NCI-H1694 (cell line): ENCODE measurements at regions not wholly inside any gene's neighbourhood (a gene's known extent, or its start where the extent isn't known, plus 50 kb on each side); places are given as distances from the start of the nearest gene placed in this dataset.
"Not testable (repeated sequence)": the region's sequence is repeated elsewhere in the genome, so short reads cannot be mapped to it uniquely, and the experiment has no call there.

ENCODE experiments used
- DNase-seq: peaks from one replicate; lab custom pipeline; 2025; lab: John Stamatoyannopoulos, UW

DNA sequence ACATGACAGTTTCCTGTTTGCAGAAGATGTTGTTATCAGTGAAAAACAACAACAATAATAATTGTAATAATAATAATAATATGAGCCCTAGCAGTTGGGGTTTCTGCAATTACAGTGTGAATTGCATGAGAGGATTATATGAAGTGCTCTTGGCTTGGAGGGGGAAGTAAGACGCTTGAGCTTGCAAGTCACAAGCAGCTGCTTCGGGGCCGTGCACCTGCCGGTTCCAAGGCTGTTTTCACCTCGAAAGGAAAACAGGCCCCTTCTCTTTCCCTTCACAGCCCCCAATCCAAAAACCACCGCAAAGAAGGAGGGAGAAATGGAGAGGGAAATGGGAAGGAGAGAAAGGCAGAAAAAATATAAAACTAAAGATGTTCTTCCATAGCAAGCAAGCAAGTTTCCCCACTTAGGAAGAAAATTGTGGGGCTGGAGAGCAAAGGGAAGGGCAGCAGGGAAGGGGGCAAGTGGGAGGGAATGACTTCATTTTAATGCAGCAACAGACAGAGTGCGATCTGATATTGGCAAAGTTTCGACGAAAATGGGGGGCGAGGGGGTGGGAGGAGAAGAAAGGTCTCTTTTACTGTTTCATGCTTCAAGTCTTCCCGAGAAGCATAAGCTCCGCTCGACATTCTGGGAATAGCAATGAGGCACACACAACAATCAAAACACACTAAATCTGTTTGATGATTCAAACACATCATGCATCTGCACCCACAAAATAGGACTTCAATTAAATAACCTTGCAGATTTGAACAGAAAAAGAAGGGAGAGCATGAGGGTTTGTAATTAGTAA, 284.2 kb upstream of the ATP11B start:
- DNase-seq: no peak

DNA sequence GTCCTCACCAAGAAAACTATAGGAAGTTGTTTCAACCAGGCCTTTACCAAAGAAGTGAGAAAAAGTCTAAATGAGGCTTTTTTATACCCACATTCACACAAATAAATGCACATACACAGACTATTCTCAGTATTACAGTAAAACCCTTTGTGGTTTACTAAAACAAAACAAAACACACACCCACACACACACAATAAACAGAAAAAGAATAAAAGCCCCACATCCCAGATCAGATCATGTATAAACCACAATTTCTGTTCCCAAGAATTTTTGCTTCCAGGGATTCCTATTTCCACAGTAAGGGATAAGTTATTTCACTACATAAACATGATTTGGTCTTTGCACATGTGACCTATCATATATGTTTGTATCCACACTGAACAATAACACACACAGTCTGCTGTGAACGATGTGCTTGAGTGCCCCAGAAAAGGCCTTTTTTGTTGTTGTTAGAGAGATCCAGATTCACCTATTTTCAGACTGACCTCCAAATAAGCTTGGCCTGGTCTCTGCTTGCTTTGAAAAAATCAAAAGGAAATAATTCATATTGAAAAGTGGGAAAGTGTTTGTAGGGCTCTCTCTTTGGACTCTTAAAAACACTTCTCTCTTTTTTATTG, 283.4 kb upstream of the ATP11B start:
- no peak for DNase-seq

DNA sequence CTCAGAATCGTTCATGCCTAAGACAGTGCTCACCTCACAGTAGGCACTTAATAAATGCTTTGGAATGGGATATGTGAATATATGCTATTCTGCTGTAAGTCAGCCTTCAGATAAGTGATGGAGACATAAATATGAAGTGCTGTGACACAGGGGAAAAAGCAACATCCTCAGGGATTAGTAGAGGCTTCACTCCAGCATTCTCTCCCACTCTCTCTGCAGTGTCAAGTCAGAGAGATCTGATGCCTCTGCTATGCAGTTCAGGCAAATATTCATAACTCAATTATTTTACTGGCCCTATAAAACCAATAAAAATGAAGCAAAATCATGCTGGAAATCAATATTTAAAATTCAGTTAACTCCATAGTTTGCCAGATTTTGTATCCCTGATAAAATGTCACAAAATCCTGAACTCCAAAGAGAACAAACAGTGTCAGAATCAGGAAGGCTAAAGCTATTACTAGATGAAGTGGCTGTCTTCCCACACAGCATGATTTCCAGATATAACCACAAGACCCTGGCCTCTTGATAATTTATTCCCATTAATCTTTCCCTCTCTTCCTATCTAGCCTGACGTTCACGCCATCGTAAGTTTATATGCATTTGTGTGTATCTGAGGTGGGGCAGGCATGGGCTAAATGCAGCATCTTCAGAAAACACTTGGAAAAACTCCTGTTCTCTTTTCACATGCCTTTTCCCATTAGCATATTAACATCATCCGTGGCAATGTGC, 278.9 kb upstream of the ATP11B start:
- DNase-seq: no peak

DNA sequence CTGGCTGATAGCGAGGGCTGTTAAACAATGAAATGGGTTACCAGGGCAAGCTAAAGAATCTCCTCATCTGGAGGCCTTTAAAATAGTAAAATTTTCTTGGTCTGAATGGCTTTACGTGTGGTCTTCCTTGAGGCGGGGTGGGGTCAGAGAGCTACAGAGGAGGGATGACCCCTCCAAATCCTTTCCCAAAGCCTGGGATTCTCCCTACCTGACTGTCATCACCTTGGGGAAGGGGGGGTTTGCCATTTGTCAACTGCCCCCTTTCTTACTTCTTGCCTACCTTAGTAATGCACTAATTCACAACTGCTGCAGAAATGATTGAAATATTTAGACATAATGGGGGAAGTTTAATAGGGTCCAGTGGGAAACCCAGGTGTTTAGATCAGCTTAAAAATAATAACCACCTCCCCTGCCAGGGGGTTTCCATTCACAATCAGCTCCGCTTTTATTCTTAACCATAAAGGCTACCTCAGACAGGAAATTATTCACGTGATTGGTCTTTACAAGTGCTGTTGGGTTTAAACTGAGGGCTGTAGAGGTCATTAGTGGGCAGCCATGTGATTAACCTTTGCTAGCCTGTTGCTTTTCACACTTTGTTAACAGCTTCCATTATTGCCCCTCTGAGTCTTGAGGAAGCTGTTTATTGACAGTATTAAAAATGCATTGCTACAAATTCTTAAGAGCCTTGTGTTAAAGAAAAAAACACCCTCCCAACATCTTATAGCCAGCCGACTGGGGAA, 276.5 kb upstream of the ATP11B start:
- no peak for DNase-seq

DNA sequence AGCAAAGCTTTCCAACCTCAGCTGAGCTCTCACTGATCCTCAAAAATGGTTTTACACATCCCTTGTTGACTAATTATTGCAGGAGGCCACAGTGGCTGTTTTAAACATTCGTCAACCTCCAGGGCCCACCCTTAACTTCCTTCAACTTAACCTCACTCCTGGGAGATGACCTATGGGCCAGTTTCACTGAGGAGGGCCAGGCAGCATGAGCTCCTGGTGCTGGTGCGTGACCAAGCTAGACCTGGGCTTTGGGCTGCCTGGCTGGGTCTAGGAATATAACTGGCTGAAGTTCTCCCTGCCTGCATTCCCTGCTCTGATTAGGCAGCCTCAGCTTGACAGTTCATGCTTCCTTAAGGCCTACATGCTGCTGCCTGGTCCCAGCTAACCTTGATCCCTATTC, 273.7 kb upstream of the ATP11B start:
- DNase-seq: no peak

DNA sequence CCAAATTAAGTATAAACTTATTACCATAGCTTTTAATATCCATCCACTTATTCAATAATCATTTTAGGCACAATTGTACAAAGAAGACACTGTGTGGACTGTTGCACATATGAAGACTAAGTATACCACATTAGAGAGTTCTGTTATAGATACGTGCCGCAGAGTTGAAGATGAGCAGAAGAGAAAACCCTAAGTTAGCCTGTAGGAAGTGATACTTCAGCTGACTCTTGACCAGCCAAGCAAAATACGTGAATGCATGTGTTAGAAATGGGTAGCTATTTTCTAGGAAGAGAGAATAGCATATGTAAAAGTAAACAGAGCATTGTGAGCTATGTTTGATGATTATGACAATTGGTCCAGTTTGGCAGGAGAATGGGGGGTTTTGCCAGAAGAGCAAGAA, 272.0 kb upstream of the ATP11B start:
- no peak for DNase-seq

DNA sequence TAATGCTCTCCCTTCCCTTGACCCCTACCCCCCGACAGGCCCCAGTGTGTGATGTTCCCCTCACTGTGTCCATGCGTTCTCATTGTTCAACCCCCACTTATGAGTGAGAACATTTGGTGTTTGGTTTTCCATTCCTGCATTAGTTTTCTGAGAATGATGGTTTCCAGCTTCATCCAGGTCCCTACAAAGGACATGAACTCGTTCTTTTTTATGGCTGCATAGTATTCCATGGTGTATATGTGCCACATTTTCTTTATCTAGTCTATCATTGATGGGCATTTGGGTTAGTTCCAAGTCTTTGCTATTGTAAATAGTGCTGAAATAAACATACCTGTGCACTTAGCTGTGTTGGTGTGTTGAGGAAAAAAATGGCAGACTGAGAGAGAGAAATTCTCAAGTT, 269.9 kb upstream of the ATP11B start:
- DNase-seq: not testable (repeated sequence)

DNA sequence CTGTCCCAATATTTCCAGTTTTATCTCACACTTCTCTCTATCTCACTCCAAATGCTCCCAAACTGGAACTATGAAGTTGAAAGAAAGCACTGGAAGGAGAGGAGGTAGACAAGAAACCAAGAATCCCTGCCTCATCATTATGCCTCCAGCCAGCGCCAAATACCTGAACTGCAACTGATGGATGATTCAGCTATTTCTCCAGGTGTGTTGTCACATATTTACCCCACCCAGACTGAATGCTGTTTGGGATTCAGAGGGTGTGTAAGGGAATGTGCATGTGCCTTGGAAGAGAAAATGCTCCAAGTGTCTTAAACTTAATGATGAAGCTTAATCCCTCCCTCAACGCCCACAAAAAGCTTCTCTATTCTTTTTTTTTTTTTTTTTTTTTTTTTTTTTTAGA, 269.5 kb upstream of the ATP11B start:
- no peak for DNase-seq

DNA sequence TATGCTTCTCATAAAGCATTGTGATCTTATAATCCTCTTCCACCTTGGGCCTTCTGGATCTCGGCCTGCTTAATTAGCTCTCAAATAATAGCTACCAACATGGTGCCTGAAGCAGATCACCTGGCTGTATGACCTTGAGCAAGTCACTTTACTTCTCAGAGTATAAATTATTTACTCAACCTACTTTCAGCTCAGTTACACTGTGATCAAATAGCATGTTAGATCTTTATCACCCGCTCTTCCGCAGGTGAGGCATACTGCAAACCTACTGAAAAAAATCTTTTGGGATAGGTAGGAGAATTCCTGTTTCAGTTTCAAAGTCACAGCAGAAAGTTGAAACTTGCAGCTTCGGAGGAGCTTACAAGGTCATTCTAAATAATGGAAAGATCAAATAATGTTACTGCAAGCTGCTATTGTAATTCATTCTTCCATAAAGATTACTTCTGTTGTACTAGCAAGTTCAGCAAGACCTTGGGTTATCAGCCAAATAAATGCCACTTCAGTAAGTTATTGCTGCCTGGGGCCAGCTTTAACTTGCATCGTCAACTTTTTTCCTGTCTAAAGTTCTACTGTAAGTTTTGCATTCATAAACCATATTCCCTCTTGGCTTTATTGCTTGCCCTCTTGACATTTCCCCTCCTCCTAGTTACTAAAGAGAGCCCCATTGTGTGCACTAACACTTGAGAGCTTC, 268.4 kb upstream of the ATP11B start:
- DNase-seq: no peak

DNA sequence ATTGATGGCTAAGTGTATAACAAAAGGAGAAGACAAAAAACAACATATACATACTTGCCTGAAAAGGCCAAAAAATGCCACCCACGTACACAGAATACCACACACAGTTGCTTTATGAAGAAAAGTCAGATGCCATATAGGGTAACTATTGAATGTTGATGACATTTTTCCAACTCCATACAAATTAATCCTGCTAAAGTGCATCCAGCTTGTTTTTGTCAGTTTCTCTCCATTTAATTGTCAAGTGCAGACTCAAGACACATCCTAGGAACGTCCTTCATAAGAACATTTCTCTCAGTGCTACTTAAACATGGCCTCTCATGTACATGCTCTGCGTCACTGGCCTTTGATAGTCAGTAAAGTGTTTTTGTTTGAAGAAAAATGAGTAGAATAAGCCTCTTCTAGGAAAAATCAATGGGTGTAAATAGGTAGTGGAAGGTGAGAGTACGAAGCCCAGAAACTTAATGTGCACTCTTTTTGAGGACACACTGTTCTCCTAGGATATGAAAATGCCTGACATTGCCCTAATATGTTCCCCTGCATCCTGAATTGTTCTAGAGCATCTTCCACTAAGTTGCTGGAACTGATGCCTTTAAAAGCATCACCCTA, 267.4 kb upstream of the ATP11B start:
- no peak for DNase-seq

DNA sequence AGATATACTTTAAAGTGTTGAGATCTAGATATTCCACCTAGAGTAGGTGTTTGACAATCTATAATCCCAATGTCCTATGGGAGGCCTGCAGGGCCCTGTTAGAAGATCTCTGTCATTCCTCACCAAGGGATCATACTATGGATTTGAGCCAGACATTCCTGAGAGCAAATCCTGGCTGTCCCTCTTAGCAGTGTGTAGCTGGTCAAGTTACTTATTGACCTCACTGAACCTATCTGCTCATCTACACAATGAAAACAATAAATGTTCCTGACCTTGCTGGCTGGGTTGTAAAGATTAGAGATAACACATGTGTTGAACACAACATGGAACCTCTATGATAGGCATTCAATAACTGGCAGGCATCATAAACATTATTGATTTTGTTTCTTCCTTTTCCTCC, 265.6 kb upstream of the ATP11B start:
- no peak for DNase-seq

DNA sequence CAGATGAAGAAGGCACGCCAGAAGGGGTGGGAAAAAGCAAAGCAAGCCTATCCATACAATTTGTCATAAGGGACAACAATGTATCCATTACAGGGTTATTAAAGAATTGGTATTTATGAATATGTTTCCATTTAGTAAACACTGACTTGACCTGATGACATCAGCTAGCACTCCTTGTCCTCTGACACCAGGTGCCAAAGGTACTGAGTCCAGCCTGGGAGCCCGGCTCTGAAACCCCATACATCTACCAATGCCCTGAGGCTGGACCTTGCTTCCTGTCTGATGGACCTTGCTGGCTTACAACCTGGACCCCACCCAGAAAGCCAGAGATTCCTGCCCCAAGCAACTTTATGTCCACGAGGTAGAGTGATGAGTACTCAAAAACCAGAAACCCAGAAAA, 263.0 kb upstream of the ATP11B start:
- DNase-seq: no peak

DNA sequence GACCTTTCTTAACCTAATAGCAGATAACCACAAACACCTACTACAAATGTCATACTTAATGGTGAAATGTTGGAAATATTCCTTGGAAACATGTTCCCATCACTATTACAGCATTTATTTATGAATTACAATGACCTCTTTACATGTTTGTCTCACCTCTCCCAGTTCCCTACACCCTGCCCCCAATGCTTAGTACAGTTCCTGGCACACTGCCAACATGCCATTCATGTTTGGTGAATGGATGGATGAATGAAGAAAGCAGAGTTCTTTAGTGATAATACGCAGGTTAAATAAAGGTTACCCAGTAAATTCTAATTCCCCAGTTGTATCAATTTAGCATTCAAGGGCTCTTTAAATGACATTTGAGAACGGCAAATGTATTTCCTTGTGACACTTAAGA, 259.9 kb upstream of the ATP11B start:
- no peak for DNase-seq

DNA sequence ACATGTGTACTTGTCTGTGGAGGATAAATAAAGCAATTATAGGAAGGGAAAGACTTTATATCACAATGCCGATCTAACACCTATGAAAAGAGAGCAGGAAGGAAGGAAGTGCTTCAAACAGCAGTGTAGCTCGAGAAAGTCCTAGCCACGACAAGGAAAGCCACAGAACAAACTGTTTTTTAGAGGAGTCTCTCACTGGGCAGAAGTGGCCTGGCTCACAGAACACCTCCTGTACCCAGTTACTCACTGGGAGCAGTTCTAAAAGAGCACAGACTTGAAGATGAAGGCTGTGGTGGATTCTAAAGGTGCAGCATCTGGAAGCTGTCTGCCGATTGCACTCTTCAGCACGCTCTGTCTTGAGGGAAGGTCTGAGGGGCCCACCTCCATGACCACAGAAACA, 248.8 kb upstream of the ATP11B start:
- no peak for DNase-seq

DNA sequence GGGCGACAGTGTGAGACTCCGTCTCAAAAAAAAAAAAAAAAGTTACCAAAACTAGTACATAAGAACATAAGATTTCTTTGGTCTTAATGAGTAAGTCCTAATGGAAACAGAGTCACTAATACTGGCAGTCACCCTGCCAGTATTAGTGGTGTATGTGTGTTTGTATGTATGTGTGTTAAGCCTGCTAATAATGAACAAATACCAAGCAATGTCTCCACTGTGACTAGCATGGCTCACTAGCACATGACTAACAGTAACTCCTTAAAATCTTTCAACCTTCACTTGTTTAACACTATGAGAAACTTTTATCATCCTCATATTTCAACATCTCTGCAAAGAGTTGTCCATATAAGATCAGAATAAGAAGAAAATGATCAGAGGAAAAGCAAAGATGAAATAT, 231.0 kb upstream of the ATP11B start:
- no peak for DNase-seq

DNA sequence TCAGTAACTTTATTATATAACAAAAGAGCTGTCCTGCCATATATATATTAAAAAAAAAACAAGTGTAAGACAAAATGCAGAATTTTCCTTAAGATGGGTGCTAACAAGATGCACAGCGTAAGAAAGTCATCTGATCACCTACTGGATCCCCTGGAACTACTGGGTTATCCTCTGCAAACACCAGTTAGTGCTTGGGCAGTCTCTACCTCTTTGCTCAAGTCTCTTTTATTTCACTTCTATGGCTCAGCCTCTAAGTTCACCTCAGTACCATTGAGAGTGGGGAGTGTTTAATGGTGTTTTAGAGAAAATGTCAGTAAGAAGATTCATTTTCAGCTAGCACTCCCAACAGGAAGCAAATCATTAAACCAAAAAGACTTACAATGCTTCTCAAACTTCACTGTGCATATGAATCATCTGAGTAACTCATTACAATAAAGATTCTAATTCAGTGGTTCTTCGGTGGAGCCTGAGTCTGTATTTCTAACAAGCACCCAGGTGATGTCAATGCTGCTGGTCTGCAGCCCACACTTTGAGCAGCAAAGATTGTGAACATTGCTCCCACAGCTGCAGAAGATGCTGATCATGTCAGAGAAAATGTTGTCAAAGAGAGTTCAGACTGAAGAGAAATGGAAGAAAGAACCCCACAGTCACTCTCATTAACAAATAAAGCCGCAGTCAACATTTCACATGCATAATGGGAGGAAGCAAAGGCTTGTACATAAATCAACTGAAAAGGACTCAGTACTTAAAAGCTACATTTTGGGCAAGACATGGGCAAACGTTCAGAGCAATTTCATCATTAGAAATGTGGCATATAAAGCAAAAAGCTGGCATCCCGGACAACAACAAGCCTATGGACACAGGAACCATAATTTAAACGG, 227.1 kb upstream of the ATP11B start:
- DNase-seq: no peak

DNA sequence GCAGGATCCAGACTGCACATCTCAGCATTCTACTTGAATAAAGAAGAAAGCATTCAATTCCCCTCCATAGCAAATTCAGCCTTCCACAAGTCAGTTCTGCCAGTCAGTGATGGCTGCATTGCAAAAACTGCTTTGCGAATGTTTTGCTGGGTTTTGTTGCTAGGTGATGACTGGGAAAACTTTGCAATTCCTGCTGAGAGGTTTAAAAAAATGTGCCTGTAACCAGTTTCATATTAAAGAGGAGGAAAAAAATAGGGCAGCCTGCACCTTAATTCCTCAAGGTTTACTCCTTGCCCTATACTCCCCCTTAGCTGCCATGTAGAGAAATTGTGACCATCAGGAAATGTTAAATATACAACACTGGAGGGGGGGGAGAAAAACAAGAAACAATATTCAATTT, 225.6 kb upstream of the ATP11B start:
- DNase-seq: no peak

DNA sequence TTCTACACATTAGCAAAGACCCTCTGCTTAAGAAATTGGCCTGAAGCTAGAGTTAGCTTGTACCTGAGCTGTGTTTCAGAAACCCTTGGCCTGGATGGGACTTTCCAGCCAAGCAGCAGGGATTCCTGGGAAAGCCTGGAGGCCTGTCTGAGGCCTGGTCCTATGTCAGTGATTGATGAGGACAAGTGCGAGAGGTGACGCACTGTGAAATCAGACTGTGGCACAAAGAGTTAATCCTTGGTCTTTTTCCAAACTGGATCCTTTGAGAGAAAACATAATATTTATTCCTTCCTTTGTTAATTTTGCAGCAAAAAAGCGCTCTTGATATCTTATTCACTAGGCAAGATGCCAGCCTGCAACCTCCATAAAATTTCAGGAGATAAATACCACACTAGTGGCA, 225.0 kb upstream of the ATP11B start:
- DNase-seq: no peak

DNA sequence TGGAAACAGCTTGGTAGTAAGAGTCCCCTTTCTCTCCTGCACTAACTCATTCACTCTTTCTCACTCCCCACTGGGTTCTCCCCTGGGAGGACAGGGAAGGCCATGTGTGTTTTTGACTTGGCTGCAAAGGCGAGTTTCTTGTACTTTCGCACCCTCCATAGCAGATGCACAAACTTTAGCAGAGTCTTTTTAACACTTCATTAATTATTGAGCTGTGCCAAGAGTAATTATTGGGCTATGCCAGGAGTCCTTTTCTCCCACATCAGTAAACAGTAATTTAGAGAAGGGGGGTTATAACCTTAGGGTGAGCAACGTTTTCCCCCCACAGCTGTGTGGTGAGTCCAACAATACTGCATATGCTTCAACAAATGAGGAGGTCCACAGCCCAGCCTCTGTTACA, 224.4 kb upstream of the ATP11B start:
- DNase-seq: no peak

DNA sequence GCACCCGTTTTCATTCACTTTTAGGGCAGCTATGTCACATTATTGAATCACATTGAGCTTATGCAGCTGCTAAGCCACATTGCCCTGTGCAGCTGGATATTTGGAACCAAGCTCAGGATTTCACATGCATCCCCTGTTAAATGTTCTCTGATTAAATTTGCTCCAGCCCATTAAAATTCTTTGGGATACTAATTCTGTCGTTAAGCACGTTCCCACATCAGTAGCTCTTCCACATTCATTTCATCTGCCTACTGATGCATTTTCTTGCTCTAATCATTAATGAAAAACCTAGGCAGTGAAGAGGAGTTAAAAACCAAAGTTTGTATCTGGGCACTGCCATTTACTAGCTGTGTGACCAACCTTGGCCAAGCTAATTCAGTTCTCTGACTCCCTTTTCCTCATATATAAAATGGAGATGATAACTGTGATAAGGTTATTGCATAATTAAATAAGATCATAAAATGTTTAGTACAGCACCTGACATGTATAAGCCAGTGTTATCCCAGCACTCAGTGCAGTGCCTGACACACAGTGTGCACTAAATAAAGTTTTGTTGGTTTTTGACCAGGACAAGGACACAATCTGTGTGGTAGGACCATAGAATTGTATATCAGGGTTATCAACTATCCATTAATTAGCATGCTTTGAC, 222.2 kb upstream of the ATP11B start:
- DNase-seq: no peak
